Heart left ventricle (tissue), 16 donors: ENCODE measurements at regions not wholly inside any gene's neighbourhood (a gene's known extent, or its start where the extent isn't known, plus 50 kb on each side); places are given as distances from the start of the nearest gene placed in this dataset.

Source experiments
- ATAC-seq, 4 donors: fragments of 200-7000 bp; cut with Tn5 transposase; one replicate each; pipeline ENCODE4 v1.9.1; 2020 to 2022; ENCODE audit warnings: moderate library complexity in 4 of 4, mild to moderate bottlenecking in 3 of 4, moderate number of reproducible peaks in 1 of 4
- DNase-seq, 5 donors: peaks; one replicate each; pipeline ENCODE4 v3.0.0-alpha.2; 2020
- H3K27ac ChIP-seq, 12 donors: fragments of 200-600 bp; sonication (generic) in 4 of 12; one replicate each; pipeline versions ENCODE4 v1.5.0 to v1.8.0; 2016 to 2022; ENCODE audit warnings: mild to moderate bottlenecking in 2 of 12
- H3K27me3 ChIP-seq, 9 donors: fragments of 200-600 bp; sonication (generic) in 2 of 9; one replicate each; pipeline versions ENCODE4 v1.5.1 to v1.8.0; 2016 to 2022; ENCODE audit warnings: mild to moderate bottlenecking in 3 of 9
- H3K36me3 ChIP-seq, 9 donors: fragments of 200-600 bp; sonication (generic) in 2 of 9; one replicate each; pipeline versions ENCODE4 v1.5.0 to v1.8.0; 2018 to 2022; ENCODE audit warnings: mild to moderate bottlenecking in 2 of 9
- H3K4me1 ChIP-seq, 12 donors: fragments of 200-600 bp; sonication (generic) in 4 of 12; one replicate each; pipeline versions ENCODE4 v1.5.0 to v1.8.0; 2016 to 2022; ENCODE audit warnings: mild to moderate bottlenecking in 3 of 12
- H3K4me3 ChIP-seq, 12 donors: fragments of 200-600 bp; sonication (generic) in 4 of 12; one replicate each; pipeline versions ENCODE4 v1.5.0 to v1.8.0; 2017 to 2022; ENCODE audit warnings: mild to moderate bottlenecking in 9 of 12, moderate library complexity in 4 of 12
- H3K9me3 ChIP-seq, 12 donors: fragments of 200-600 bp; sonication (generic) in 4 of 12; one replicate each; pipeline versions ENCODE4 v1.5.0 to v1.8.0; 2016 to 2022; ENCODE audit warnings: mild to moderate bottlenecking in 1 of 12
- POLR2A ChIP-seq, 2 donors: fragments of 450-650 bp; IDR thresholded peaks; one replicate each; pipeline ENCODE4 v1.6.1; 2017; ENCODE audit warnings: antibody characterized with exemption in 2 of 2, mild to moderate bottlenecking in 2 of 2, moderate library complexity in 2 of 2
- WGBS, 4 donors: extraction: QIAGEN DNeasy Blood & Tissue Kit in 2 of 4; methylation state at CpG; one replicate each; pipeline versions ENCODE4 v1.1.5 to v1.1.7; 2013 to 2018; 5-methylcytosine and 5-hydroxymethylcytosine counted together
- intact Hi-C, 10 donors: fragments of 100-400 bp; cut with DNase I; formaldehyde crosslinking; loops; one replicate each; pipeline versions ENCODE4 v1.11.1 to v1.14.2; 2022
- TF ChIP-seq, protein P1 (sequence below), 12 donors: fragments of 200-600 bp; sonication (generic) in 4 of 12; IDR thresholded peaks; one replicate each; pipeline versions ENCODE4 v1.5.0 to v1.8.0; 2018 to 2022; ENCODE audit warnings: antibody characterized with exemption in 12 of 12, mild to moderate bottlenecking in 5 of 12
- donor health status: ischemic (EF 13 %, LVEDD 7.1; RV severe dilation, severe dysfunction).
- donor health status: healthy with polysubstance abuse.
- donor health status: DM: no; HTN: yes; CAD: no.
- donor health status: DM: no; HTN: no; CAD: no.
- donor health status: ischemic (EF 25% LVEDD 6.9; RV normal size, moderate dysfunction).
- donor health status: ischemic (EF 25% LVEDD 5.7; RV mildly dilated, moderate dysfunction).
- donor health status: healthy.
- donor health status: DM: yes; HTN: yes; CAD: no.
- donor health status: ischemic (EF 35%, LVEDD 5.7; RV mildly dilated, moderate dysfunction).
- donor health status: nonischemic (EF 11% LVEDD 7.7; RV severe dilation, severe dysfunction).
- donor health status: DM: yes; HTN: yes; CAD: no.
- donor health status: PGD.
- donor health status: ischemic (EF 29% LVEDD 5.4; RV normal size, mild dysfunction).
- donor health status: nonischemic (EF 23%, LVEDD 6.1; RV moderate dilation, normal function).

- Histone ChIP-seq H3K27me3 (peaks cover 0 to 9% (median 3%) of the 10 kb centered on the region in 9 donors), H3K27ac (no peak overlapping the region), H3K4me1 (no peaks in the 10 kb centered on the region), H3K4me3 (no peak overlapping the region), H3K36me3 (no peaks in the 10 kb centered on the region), H3K9me3 (peaks cover 0 to 12% (median 4%) of the 10 kb centered on the region in 12 donors)
- ATAC-seq (no peak), DNase-seq (no peak)
- TF ChIP-seq, protein P1, sequence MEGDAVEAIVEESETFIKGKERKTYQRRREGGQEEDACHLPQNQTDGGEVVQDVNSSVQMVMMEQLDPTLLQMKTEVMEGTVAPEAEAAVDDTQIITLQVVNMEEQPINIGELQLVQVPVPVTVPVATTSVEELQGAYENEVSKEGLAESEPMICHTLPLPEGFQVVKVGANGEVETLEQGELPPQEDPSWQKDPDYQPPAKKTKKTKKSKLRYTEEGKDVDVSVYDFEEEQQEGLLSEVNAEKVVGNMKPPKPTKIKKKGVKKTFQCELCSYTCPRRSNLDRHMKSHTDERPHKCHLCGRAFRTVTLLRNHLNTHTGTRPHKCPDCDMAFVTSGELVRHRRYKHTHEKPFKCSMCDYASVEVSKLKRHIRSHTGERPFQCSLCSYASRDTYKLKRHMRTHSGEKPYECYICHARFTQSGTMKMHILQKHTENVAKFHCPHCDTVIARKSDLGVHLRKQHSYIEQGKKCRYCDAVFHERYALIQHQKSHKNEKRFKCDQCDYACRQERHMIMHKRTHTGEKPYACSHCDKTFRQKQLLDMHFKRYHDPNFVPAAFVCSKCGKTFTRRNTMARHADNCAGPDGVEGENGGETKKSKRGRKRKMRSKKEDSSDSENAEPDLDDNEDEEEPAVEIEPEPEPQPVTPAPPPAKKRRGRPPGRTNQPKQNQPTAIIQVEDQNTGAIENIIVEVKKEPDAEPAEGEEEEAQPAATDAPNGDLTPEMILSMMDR (IDR thresholded peaks at IDR 0.05) = no peak
- no peak for TF ChIP-seq POLR2A (IDR thresholded peaks at IDR 0.05)
- intact Hi-C loops = no loop called here
- WGBS, 4 donors = 83 to 93% (median 86%) methylated on average over 9 to 14 of the region's 14 CpGs
Observed at GRCh38 chr5:2199697-2200096, 317.0 kb upstream of the IRX4 start.

DNA sequence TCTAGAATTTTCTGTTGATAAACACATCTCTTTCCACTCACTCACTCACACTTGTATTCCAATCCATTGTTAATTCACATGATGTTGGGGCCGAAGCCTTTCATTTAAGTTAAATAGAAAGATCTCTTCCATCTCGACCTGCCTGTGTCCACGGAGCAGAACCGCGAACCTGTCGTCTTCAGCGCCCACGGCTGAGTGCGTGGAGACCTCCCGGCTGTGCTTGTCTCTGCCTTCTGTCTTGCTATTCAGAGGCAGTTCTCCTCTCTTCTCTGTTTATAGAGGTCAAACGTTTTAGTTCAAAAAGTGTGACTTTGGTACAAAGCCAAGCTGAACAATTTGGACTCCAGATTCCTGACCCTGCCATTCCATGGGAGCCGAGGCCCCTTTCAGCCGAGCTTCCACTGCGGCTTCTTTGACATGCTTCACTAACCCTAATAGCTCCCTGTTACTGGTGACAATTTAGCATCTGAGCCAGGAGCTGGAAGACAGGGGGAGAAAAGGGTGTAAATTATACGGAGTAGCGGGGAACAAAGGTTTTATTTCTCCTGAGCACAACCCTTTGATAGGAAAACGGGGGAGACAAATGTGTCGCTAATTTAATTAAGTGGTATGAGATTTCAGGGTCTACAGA is 314.4 kb upstream of the IRX4 start:
- ATAC-seq = no peak
- no peak overlapping the region for H3K4me3 ChIP-seq
- peaks cover 0 to 20% (median 5%) of the 10 kb centered on the region in 12 donors for H3K9me3 ChIP-seq
- H3K36me3 ChIP-seq = no peaks in the 10 kb centered on the region
- no peak overlapping the region for H3K27ac ChIP-seq
- TF ChIP-seq, protein P1 (IDR thresholded peaks at IDR 0.05) = no peak
- TF ChIP-seq POLR2A (IDR thresholded peaks at IDR 0.05) = no peak
- H3K27me3 ChIP-seq = peaks cover 0 to 6% (median 0%) of the 10 kb centered on the region in 9 donors
- WGBS, 4 donors = 76 to 80% (median 78%) methylated on average over 18 of the region's 18 CpGs
- intact Hi-C loops = no loop called here
- no peak for DNase-seq
- no peaks in the 10 kb centered on the region for H3K4me1 ChIP-seq

GRCh38 chr5:2196416-2196815 is 313.7 kb upstream of the IRX4 start:
- Histone ChIP-seq H3K27me3 (peaks cover 0 to 12% (median 0%) of the 10 kb centered on the region in 9 donors), H3K4me3 (no peak overlapping the region), H3K27ac (no peak overlapping the region), H3K36me3 (no peaks in the 10 kb centered on the region), H3K9me3 (peaks cover 0 to 20% (median 5%) of the 10 kb centered on the region in 12 donors), H3K4me1 (no peaks in the 10 kb centered on the region)
- 55 to 68% (median 60%) methylated on average over 9 of the region's 9 CpGs for WGBS, 4 donors
- no peak for ATAC-seq
- DNase-seq = no peak
- TF ChIP-seq, protein P1 (IDR thresholded peaks at IDR 0.05) = no peak
- no peak for TF ChIP-seq POLR2A (IDR thresholded peaks at IDR 0.05)
- intact Hi-C loops = no loop called here

DNA sequence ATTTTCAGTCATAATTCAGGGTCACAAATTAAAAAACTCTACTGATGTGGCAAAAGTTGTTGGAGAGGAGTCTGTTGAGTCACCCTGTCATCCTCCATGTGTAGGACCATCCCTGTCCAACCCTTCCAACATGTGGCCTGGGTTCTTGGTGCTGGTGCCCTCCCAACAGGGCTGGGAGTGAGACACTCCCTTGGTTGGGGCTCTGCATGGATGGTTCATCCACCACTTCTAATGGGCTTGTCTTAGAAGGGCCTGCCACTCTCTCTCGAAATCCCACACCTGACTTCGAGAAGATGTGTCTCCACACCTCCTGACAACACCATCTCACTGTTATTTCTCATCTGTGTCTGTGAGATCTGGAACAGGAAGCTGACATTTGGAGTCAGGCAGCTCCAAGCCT is 312.2 kb upstream of the IRX4 start:
- peaks cover 0 to 11% (median 0%) of the 10 kb centered on the region in 9 donors for H3K27me3 ChIP-seq
- no peaks in the 10 kb centered on the region for H3K36me3 ChIP-seq
- no peak overlapping the region for H3K4me3 ChIP-seq
- 56 to 94% (median 68%) methylated on average over 2 of the region's 2 CpGs for WGBS, 4 donors
- TF ChIP-seq POLR2A (IDR thresholded peaks at IDR 0.05) = no peak
- TF ChIP-seq, protein P1 (IDR thresholded peaks at IDR 0.05) = no peak
- no peak overlapping the region for H3K27ac ChIP-seq
- intact Hi-C loops = no loop called here
- ATAC-seq = no peak
- H3K4me1 ChIP-seq = no peaks in the 10 kb centered on the region
- peaks cover 0 to 20% (median 5%) of the 10 kb centered on the region in 12 donors for H3K9me3 ChIP-seq
- no peak for DNase-seq
